HepG2 (cell line): ENCODE measurements at regions not wholly inside any gene's neighbourhood (a gene's known extent, or its start where the extent isn't known, plus 50 kb on each side); places are given as distances from the start of the nearest gene placed in this dataset.

Experiments
- ATAC-seq: fragments of 200-7000 bp; cut with Tn5 transposase; 3 replicates; pipeline ENCODE4 v1.9.1; 2020; ENCODE audit warnings: mild to moderate bottlenecking, moderate library complexity
- BruUV-seq: library from RNA; stranded (reverse); fragments of 400-500 nt; replicated peaks from 2 replicates; lab custom pipeline; 2021; lab: Mats Ljungman, UMichigan
- CTCF ChIA-PET: fragments of 300-600 bp; formaldehyde crosslinking; extraction: SDS; loops from one replicate; lab custom pipeline; 2021; ENCODE audit warnings: low total read pairs, inconsistent platforms, low intra/inter-chr PET ratio; lab: Yijun Ruan, JAX
- POLR2A ChIA-PET: fragments of 350-600 bp; sonication (Branson Sonifier 250); formaldehyde crosslinking; loops from one replicate; lab custom pipeline; 2020; ENCODE audit warnings: antibody characterized with exemption, inconsistent platforms; lab: Yijun Ruan, JAX
- DNase-seq: peaks from one replicate; pipeline ENCODE4 v3.0.0-alpha.2; 2015; ENCODE audit warnings: low spot score
- FAIRE-seq: peaks from 3 replicates; lab custom pipeline; 2011; peaks lifted over from hg19 to GRCh38; lab: Jason Lieb, UNC
- H2AFZ ChIP-seq: one replicate; pipeline ENCODE4 v1.6.1; 2011; ENCODE audit warnings: low read length, inconsistent platforms
- H3K27ac ChIP-seq: fragments of 300-600 bp; 3 replicates; pipeline ENCODE4 v1.8.0; 2011; ENCODE audit warnings: mixed run types, mild to moderate bottlenecking, mixed read lengths, low read length, inconsistent platforms; ENCODE audit not compliant: insufficient read depth; ENCODE audit errors: extremely low read length
- H3K27me3 ChIP-seq, 2 experiments: fragments of 200-600 bp in 1 of 2; 2 replicates in 1 of 2; 3 replicates in 1 of 2; pipeline versions ENCODE4 v1.6.0 to v1.8.0; 2011; ENCODE audit warnings: low read length in 2 of 2, mild to moderate bottlenecking in 2 of 2, moderate library complexity in 2 of 2, inconsistent platforms in 1 of 2; ENCODE audit not compliant: insufficient read depth in 2 of 2, control insufficient read depth in 1 of 2
- H3K36me3 ChIP-seq, 2 experiments: fragments of 200-600 bp in 1 of 2; replicated peaks in 1 of 2; 2 replicates in 1 of 2; 3 replicates in 1 of 2; pipeline versions ENCODE4 v1.5.1 to v1.8.0; 2011; ENCODE audit warnings: low read length in 2 of 2, inconsistent platforms in 1 of 2; ENCODE audit not compliant: insufficient read depth in 2 of 2, control insufficient read depth in 1 of 2
- H3K4me1 ChIP-seq: 2 replicates; pipeline ENCODE4 v1.5.1; 2012; ENCODE audit warnings: low read length, inconsistent platforms; ENCODE audit not compliant: insufficient read depth
- H3K4me2 ChIP-seq: 2 replicates; pipeline ENCODE4 v1.6.0; 2011; ENCODE audit warnings: low read depth, low read length, inconsistent platforms
- H3K4me3 ChIP-seq, 3 experiments: fragments of 200-600 bp in 1 of 3; sonication (generic), shearing (Covaris generic) in 1 of 3; replicated peaks in 1 of 3; 2 replicates each; pipeline ENCODE4 v1.5.1; 2011 to 2016; ENCODE audit warnings: low read length in 3 of 3, inconsistent platforms in 2 of 3, low read depth in 2 of 3, mild to moderate bottlenecking in 2 of 3, control low read depth in 1 of 3, mixed read lengths in 1 of 3; ENCODE audit not compliant: insufficient read depth in 1 of 3
- H3K79me2 ChIP-seq: one replicate; pipeline ENCODE4 v1.6.1; 2011; ENCODE audit warnings: low read length, inconsistent platforms; ENCODE audit not compliant: insufficient read depth
- H3K9ac ChIP-seq: 2 replicates; pipeline ENCODE4 v1.6.0; 2011; ENCODE audit warnings: mild to moderate bottlenecking, low read depth, low read length, inconsistent platforms; ENCODE audit not compliant: insufficient read depth
- H3K9me3 ChIP-seq: 2 replicates; pipeline ENCODE4 v1.5.1; 2012; ENCODE audit warnings: mild to moderate bottlenecking, low read length
- H4K20me1 ChIP-seq: 2 replicates; pipeline ENCODE4 v1.6.0; 2011; ENCODE audit warnings: inconsistent platforms, mild to moderate bottlenecking, low read length, moderate library complexity; ENCODE audit not compliant: insufficient read depth
- ARID5B ChIP-seq: IDR thresholded peaks from 2 replicates; pipeline ENCODE4 v1.4.0; 2020; ENCODE audit warnings: mild to moderate bottlenecking, missing genetic modification reagents
- HBP1 ChIP-seq: IDR thresholded peaks from 2 replicates; pipeline ENCODE4 v1.6.1; 2016; ENCODE audit warnings: low read depth, control low read depth
- HIC2 ChIP-seq: sonication (generic); formaldehyde crosslinking; IDR thresholded peaks from 2 replicates; pipeline ENCODE4 v1.9.0; 2022; ENCODE audit warnings: low read depth, missing genetic modification reagents
- KDM2A ChIP-seq: sonication (generic); formaldehyde crosslinking; IDR thresholded peaks from 2 replicates; pipeline ENCODE4 v1.4.0; 2020; ENCODE audit warnings: low read depth, missing genetic modification reagents, borderline replicate concordance
- MAFG ChIP-seq: sonication (generic); formaldehyde crosslinking; IDR thresholded peaks from 2 replicates; pipeline ENCODE4 v1.5.1; 2020; ENCODE audit warnings: mild to moderate bottlenecking, missing genetic modification reagents
- MEF2D ChIP-seq: sonication (generic); formaldehyde crosslinking; IDR thresholded peaks from 2 replicates; pipeline ENCODE4 v1.5.1; 2020; ENCODE audit warnings: mild to moderate bottlenecking, missing genetic modification reagents
- PAWR ChIP-seq: sonication (generic); formaldehyde crosslinking; IDR thresholded peaks from 2 replicates; pipeline ENCODE4 v1.4.0; 2020; ENCODE audit warnings: missing genetic modification reagents, mild to moderate bottlenecking, borderline replicate concordance
- SPEN ChIP-seq: sonication (generic); formaldehyde crosslinking; IDR thresholded peaks from 2 replicates; pipeline ENCODE4 v1.5.1; 2020; ENCODE audit warnings: low read depth, mild to moderate bottlenecking, missing genetic modification reagents
- ZBTB2 ChIP-seq: sonication (generic); formaldehyde crosslinking; IDR thresholded peaks from 2 replicates; pipeline ENCODE4 v1.8.0; 2022; ENCODE audit warnings: low read depth, missing genetic modification reagents
- ZNF441 ChIP-seq: sonication (generic); formaldehyde crosslinking; IDR thresholded peaks from 2 replicates; pipeline ENCODE4 v1.7.0; 2021; ENCODE audit warnings: missing genetic modification reagents, borderline replicate concordance
- WGBS: methylation state at CpG from one replicate; pipeline ENCODE4 v1.1.6; 2017; ENCODE audit warnings: low lambda C conversion rate; 5-methylcytosine and 5-hydroxymethylcytosine counted together
- in situ Hi-C: cut with HindIII; loops from 2 replicates; pipeline ENCODE4 v1.10.0; 2017; ENCODE audit warnings: low pct_unique_long_range_greater_than_20kb; ENCODE audit not compliant: extremely low pct_ligation_motif_present
- intact Hi-C: fragments of 100-400 bp; cut with micrococcal nuclease; formaldehyde crosslinking; loops from one replicate; pipeline ENCODE4 v1.10.0; 2022; ENCODE audit not compliant: unreplicated experiment

- CTCF ChIA-PET: no interaction called here
- TF ChIP-seq MAFG (CRISPR knock-in tag): no peak
- in situ Hi-C loops (no loop called here), intact Hi-C loops (no loop called here)
- 38% methylated on average over 2 of the region's 2 CpGs for WGBS
- no peak overlapping the region for H3K4me3 ChIP-seq
- H2AFZ ChIP-seq: no peak overlapping the region
- peaks cover 18% of the 10 kb centered on the region for H3K9me3 ChIP-seq
- no peak overlapping the region for H3K27ac ChIP-seq
- H3K27me3 ChIP-seq: no peaks in the 10 kb centered on the region
- H3K4me2 ChIP-seq: no peak overlapping the region
- BruUV-seq: no TSS peak
- H3K4me1 ChIP-seq: no peaks in the 10 kb centered on the region
- H3K9ac ChIP-seq: no peak overlapping the region
- H3K79me2 ChIP-seq: no peaks in the 10 kb centered on the region
- H3K36me3 ChIP-seq: no peaks in the 10 kb centered on the region
- FAIRE-seq (no peak), ATAC-seq (no peak), DNase-seq (no peak)
- no peaks in the 10 kb centered on the region for H4K20me1 ChIP-seq
- POLR2A ChIA-PET: no interaction called here
These were observed 373.8 kb downstream of the LMO4 start for GRCh38 chr1:87702455-87702854.

- ATAC-seq (no peak), DNase-seq (no peak), FAIRE-seq (no peak)
- H3K36me3 ChIP-seq: no peaks in the 10 kb centered on the region
- no peaks in the 10 kb centered on the region for H4K20me1 ChIP-seq
- intact Hi-C loops: no loop called here
- in situ Hi-C loops: no loop called here
- no peak overlapping the region for H3K4me3 ChIP-seq
- ChIA-PET CTCF (no interaction called here), POLR2A (no interaction called here)
- no peak overlapping the region for H3K27ac ChIP-seq
- H3K4me2 ChIP-seq: no peak overlapping the region
- H3K9ac ChIP-seq: no peak overlapping the region
- H3K9me3 ChIP-seq: peaks cover 17% of the 10 kb centered on the region
- WGBS: 68% methylated on average over 4 of the region's 4 CpGs
- H3K27me3 ChIP-seq: no peaks in the 10 kb centered on the region
- no peaks in the 10 kb centered on the region for H3K79me2 ChIP-seq
- no peak overlapping the region for H2AFZ ChIP-seq
- H3K4me1 ChIP-seq: no peaks in the 10 kb centered on the region
- no TSS peak for BruUV-seq
- TF ChIP-seq HIC2: no peak
- TF ChIP-seq PAWR (CRISPR knock-in tag): no peak
- TF ChIP-seq ARID5B: no peak
- TF ChIP-seq ZBTB2 (CRISPR knock-in tag): no peak
- no peak for TF ChIP-seq ZNF441 (CRISPR knock-in tag)
- no peak for TF ChIP-seq KDM2A (CRISPR knock-in tag)
- no peak for TF ChIP-seq SPEN (CRISPR knock-in tag)
- no peak for TF ChIP-seq MEF2D
- no peak for TF ChIP-seq HBP1 (CRISPR knock-in tag)
These were observed 376.6 kb downstream of the LMO4 start for GRCh38 chr1:87705233-87705632.
